HEK293T (cell line): ENCODE measurements at regions not wholly inside any gene's neighbourhood (a gene's known extent, or its start where the extent isn't known, plus 50 kb on each side); places are given as distances from the start of the nearest gene placed in this dataset.

Source experiments
- ARNT ChIP-seq: fragments of 450-650 bp; IDR thresholded peaks from 2 replicates; pipeline ENCODE4 v1.6.1; 2017; ENCODE audit warnings: mild to moderate bottlenecking
- ELF4 ChIP-seq: fragments of 450-650 bp; IDR thresholded peaks from 2 replicates; pipeline ENCODE4 v1.6.1; 2017; ENCODE audit warnings: antibody characterized with exemption
- NFRKB ChIP-seq: fragments of 450-650 bp; IDR thresholded peaks from 2 replicates; pipeline ENCODE4 v1.6.1; 2016; ENCODE audit warnings: mild to moderate bottlenecking, moderate library complexity
- PKNOX1 ChIP-seq: fragments of 450-650 bp; IDR thresholded peaks from 2 replicates; pipeline ENCODE4 v1.6.1; 2016
- SUZ12 ChIP-seq: fragments of 450-650 bp; IDR thresholded peaks from 2 replicates; pipeline ENCODE4 v1.6.1; 2016; ENCODE audit warnings: mild to moderate bottlenecking
- TARDBP ChIP-seq: fragments of 450-650 bp; IDR thresholded peaks from 2 replicates; pipeline ENCODE4 v1.6.1; 2016

GRCh38 chr1:199691540-199691939 is 336.0 kb upstream of the NR5A2 start:
- TF ChIP-seq ELF4 (no peak), SUZ12 (no peak), NFRKB (no peak), TARDBP (no peak), ARNT (no peak), PKNOX1 (peak; percentile 71)
